HG03060 (cell line): ENCODE measurements at regions not wholly inside any gene's neighbourhood (a gene's known extent, or its start where the extent isn't known, plus 50 kb on each side); places are given as distances from the start of the nearest gene placed in this dataset.
A peak's percentile ranks its signal among the peaks of the same experiment; 100 is the strongest.

Experiments
- ATAC-seq: cut with Tn5 transposase; IDR thresholded peaks from one replicate; pipeline ENCODE4 v1.9.1; 2021; ENCODE audit warnings: low read depth, moderate number of reproducible peaks; ENCODE audit not compliant: unreplicated experiment

DNA sequence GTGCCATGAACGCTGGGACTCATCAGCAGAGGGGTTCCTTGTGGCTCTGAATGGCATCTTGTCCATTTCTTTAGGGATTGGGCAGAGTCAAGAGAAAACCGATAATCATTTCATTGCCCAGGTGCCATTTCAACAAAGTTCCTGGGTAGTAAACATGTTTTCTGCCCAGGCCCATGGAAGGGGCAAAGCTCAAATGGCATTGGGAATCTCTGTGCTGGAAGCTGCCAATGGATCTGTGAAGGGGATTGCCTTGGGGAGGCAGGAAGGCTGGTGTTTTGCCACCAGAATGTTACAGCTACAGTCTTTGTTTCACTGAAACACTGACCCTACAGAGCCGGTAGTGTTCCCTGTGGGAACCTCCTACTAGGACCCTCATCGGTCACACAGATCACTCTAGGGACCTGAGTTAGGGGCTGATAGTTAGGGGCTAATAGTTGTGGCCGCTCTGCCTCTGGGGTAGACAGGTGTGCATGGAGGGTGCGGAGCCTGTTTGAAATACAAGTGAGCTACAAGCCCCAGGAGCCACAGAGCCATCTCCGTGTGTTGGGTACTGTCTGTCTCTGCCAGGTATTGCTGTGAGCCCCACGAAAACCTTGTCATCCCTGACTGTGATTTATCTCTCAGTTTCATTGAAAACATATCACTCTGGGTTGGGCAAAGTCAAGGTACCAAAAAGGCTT lies 224.4 kb upstream of the COPS8 start:
- no peak for ATAC-seq

- no peak for ATAC-seq
These were observed 223.7 kb upstream of the COPS8 start for GRCh38 chr2:236861944-236862343.

- ATAC-seq: no peak
These were observed 223.2 kb upstream of the COPS8 start for GRCh38 chr2:236862526-236862925.

DNA sequence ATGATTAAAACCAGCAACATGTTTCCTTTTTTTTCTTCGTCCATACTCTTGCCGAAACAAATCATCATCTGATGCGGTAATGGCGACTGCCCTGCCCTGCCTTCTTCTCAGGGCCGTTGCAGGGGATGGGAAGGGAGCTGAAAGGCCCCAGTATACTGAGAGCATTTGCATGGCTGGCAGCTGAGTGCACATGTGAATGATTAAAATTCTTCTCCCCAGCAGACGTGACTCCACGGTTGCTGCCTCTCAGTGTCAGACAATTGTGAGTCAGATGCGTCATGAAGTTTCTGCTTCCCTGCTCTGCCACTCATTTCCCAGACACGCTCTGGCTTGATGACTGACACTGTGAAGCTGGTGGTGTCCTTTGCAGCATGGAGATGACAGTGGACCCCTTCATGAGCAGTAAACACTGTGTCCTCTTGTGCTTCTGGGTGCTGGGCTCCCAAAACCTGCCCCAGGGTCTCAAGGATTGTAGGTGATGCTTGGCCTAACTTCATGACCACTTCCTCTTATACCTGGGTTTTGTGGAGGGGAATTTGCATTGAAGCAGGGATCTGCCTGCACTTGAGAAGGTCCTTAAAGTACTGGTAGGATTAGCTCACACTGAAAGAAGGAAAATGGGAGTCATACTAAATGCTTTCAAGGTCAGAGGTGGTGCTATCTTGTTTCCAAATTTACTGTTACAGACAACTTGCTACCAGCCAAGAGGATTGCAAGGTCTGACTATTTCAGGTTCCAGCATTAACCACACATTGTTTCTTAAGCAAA lies 222.5 kb upstream of the COPS8 start:
- ATAC-seq: peak; percentile 85

DNA sequence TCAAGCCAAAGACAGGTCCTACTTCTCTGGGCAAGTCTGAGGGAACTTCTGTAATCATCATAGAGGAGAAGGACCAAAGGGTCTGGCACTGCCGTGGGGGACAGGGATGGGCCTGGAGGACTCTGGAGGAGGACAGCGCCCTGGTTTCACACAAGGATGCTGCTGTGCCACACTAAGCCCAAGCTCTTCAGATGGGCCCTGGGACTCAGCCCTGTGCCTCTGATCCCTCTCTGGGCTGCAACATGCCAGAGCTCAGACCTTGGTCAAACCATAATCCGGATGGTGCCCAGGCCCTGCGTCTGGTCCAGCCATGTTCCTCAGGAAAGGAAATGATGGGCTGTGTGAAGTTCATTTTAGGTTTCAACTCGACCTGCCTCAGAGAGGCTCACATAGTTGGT lies 222.0 kb upstream of the COPS8 start:
- ATAC-seq: no peak

DNA sequence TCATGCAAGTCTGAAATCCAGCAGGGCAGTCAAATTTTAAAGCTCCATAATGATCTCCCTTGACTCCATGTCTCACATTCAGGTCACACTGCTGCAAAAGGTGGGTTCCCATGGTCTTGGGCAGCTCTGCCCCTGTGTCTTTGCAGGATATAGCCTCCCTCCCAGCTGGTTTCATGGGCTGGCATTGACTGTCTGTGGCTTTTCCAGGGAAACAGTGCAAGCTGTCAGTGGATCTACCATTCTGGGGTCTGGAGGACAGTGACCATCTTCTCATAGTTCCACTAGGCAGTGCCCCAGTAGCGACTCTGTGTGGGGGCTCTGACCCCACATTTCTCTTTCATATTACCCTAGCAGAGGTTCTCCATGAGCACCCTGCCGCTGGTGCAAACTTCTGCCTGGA lies 220.6 kb upstream of the COPS8 start:
- no peak for ATAC-seq

DNA sequence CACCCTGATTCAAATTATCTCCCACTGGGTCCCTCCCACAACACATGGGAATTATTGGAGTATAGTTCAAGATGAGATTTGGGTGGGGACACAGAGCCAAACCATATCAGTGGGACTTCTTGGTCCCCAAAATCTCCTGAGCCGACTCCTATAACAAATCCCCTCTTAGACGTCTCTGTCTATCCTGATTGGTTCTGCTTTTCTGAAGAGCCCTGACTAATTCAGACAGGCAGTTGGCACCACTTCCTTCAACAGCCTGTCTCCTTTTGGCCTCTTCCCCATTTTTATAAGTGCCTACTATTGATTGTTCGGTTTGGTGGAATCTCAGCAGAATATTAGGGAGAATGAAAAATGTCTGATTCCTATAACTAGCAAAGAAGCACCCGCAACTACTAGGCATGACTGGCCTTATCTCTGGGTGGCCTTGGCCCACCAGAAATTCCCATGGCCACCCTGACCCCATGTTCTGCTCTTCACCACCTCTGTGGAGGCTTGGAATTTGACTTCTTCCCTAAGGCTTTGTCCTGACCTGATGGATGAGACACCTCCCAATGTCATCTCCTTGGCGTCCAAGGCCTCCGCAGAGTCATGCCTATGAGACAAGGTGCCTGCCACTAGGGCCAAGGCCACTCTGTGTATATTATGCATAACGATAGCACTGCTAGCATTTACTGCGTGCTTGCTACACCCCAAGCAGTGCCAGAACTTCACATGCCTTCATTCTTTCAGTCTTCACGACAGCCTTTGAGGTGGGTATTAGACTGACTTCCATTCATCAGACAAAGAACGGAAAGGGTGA lies 218.9 kb upstream of the COPS8 start:
- ATAC-seq: no peak

DNA sequence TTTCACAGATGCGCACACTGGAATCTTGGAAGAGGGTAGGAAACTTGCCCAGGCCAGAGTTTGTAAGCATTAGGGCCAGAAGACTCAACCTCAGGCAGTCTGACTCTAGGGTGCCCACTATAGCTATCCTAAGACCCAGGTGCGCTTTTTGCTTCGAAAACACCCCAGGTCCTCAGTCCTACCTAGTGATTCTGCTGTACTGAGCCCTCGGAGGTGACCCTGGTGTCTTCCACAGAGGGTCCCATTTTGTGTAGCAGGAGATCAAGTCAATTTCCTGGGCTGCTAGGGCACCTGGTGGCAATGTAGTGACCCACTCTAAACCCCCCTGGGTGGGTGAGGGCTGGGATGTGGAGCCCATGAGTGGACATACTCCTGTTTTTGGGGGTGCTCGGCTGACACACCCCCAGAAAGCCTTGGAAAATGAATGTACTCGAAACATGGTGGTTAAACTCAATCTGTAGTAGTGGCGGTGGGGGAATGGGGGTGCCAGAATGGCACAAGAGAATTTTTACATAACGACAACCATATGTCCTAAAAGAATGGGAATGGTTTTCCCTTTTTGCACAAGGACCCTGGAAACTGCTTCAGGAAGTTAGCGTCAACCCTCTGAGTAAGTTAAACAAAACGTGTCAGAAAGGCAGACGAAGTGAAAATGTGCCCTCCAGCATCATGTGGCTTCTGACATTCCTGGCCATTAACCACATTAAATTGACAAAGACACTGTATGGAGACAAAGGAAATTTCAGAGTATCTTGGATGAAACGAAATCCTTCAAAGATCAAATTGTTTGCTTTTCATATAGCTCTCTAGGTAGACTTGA lies 218.0 kb upstream of the COPS8 start:
- no peak for ATAC-seq

DNA sequence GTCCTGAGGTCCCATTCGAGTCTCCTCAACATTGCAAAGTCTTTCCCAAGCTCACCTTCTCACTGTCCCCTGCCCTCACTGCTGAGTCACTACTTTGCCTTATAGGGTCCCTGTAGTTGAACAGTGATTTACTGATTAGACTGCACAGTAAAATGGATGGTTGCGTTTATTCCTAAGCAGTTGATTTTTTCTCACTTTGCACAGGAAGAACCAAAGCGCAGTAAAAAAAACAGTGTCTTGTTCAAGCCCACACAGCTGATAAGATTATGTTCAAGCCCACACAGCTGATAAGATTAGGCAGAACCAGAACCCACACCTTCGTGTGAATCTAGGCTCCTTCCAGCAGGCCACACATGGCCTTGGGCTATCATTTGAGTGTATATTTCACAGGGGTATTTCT lies 215.3 kb upstream of the COPS8 start:
- ATAC-seq: no peak

GRCh38 chr2:236871500-236872001 lies 214.1 kb upstream of the COPS8 start:
- ATAC-seq: no peak

GRCh38 chr2:236872015-236872414 lies 213.7 kb upstream of the COPS8 start:
- ATAC-seq: no peak

DNA sequence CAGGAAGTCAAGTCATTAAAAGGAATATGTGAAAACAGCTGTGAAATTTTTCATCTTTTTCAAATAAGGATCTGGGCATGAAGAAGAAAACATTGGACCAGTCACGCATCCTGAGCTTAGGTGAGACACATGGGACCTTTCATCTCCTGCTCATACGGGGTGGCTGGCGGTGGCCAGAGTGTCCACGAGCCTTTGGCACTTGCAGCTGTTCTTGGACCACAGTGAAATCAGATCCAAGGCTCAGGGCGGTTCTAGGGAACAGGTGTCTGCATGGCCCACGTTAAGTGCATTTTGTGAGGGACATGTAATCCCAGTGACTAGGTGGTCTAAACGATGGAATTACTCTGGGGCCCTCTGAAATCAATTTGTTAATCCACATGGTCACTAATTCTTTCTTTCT lies 212.7 kb upstream of the COPS8 start:
- ATAC-seq: no peak

DNA sequence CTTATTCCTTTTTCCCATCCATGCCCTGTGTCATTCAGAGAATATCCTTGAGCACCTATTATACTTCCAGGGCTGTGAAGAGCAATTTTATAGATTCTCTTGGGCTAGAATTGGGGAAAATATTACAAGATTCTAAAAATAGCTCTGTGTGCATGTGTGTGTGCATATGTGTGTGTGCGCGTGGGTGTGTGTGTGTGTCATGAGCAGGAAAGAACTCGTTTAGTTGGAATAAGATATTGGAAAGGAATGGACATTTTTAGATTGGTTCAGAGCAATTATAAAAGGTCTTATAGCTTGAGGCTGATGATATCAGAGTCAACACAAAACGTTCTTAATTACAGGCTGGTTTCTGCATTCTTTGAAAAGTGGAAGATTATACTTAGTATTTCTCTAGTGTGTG lies 212.1 kb upstream of the COPS8 start:
- no peak for ATAC-seq

DNA sequence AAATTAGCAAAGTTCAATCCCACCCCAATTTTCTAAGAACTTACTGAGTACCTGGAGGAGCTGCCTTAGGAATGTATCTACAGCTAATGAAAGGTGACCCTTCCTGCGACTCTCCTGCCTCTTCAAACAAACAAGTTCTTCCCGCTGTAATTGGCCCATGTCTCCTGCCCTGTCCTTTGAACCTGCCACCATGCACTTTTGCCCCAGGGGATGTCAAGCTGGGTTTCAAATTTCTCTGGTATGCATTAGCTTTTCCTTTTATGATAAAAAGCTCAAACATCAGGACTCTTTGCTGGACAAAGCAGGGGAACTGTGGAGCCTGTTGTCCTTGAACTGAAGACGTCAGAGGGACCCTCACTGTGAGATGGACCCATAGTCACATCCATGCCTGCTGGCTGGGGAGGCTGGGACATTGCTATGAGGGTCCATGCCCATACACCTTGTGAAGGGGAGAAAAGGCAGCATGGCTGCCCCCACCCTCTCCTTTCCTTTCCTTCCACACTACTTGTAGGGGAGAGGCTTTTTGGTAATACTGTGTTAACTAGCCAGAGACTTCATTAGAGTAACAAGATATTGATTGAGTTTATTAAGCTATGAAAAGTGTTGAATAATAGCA lies 210.7 kb upstream of the COPS8 start:
- no peak for ATAC-seq

DNA sequence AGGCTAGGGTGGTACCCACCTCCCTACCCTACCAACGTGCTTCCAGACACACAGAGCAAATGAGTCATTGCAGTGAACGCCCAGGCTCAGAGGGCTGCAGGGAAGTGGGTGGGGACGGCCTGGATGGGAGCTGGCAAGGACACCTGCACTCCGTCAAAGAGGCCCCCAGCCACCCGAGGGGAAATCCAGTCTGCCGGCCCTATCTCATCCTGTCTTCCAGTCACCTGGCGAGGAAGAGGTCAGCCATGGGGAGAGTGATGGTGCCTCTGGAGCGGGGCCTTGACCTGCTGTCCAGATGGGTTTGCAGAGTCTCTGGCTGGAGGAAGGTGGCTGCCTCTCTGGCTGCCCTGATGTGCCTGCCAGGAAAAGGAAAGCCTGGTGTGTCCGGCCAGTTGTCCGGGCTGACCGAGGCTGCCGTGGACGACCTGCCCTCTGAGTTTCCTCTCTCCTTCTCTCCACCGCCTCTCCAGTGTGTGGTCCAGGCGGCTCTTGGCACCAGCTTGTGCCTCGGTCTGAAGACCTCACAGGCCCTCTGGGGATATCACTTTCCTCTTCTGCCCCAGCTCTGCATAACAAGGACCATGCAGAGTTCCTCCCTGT lies 209.7 kb upstream of the COPS8 start:
- ATAC-seq: no peak

- no peak for ATAC-seq
These were observed 209.0 kb upstream of the COPS8 start for GRCh38 chr2:236876642-236877041.

DNA sequence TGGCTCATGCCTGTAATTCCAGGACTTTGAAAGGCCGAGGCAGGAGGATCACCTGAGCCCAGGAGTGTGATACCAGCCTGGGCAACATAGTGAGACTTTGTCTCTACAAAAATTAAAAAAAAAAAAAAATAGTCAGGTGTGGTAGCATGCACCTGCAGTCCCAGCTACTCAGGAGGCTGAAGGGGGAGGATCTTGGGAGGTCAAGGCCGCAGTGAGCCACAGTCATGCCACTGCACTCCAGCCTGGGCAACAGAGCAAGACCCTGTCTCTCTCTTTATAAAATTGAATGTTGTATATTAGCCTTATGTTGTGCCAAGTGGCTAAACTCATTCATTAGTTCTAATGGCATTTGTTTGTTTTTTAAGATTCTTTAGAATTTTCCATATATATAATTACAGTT lies 207.7 kb upstream of the COPS8 start:
- ATAC-seq: no peak

- no peak for ATAC-seq
These were observed 206.2 kb upstream of the COPS8 start for GRCh38 chr2:236879416-236879963.

GRCh38 chr2:236882074-236882473 lies 203.6 kb upstream of the COPS8 start:
- ATAC-seq: no peak
